Ishikawa (cell line): ENCODE measurements at regions not wholly inside any gene's neighbourhood (a gene's known extent, or its start where the extent isn't known, plus 50 kb on each side); places are given as distances from the start of the nearest gene placed in this dataset.

Experiments used
- CEBPB ChIP-seq: IDR thresholded peaks from 2 replicates; pipeline ENCODE4 v1.6.1; 2012
- CREB1 ChIP-seq: IDR thresholded peaks from 2 replicates; pipeline ENCODE4 v1.6.1; 2012; ENCODE audit warnings: low read depth
- EGR1 ChIP-seq: IDR thresholded peaks from 2 replicates; pipeline ENCODE4 v1.6.1; 2012
- EP300 ChIP-seq: IDR thresholded peaks from 2 replicates; pipeline ENCODE4 v1.6.1; 2012; ENCODE audit warnings: borderline replicate concordance
- FOXM1 ChIP-seq: IDR thresholded peaks from 2 replicates; pipeline ENCODE4 v1.6.1; 2012; ENCODE audit warnings: low read depth, borderline replicate concordance
- RAD21 ChIP-seq: IDR thresholded peaks from 2 replicates; pipeline ENCODE4 v1.6.1; 2012; ENCODE audit warnings: low read depth
- TAF1 ChIP-seq: IDR thresholded peaks from 2 replicates; pipeline ENCODE4 v1.6.1; 2012; ENCODE audit warnings: low read depth, mild to moderate bottlenecking
- YY1 ChIP-seq: IDR thresholded peaks from 2 replicates; pipeline ENCODE4 v1.6.1; 2012; ENCODE audit warnings: low read depth
- TF ChIP-seq, protein P1 (sequence below): IDR thresholded peaks from 2 replicates; pipeline ENCODE4 v1.6.1; 2012
- TF ChIP-seq, protein P2 (sequence below): IDR thresholded peaks from 2 replicates; pipeline ENCODE4 v1.6.1; 2012; ENCODE audit warnings: low read depth, mild to moderate bottlenecking
- TF ChIP-seq, protein P3 (sequence below): IDR thresholded peaks from 2 replicates; pipeline ENCODE4 v1.6.1; 2012

DNA sequence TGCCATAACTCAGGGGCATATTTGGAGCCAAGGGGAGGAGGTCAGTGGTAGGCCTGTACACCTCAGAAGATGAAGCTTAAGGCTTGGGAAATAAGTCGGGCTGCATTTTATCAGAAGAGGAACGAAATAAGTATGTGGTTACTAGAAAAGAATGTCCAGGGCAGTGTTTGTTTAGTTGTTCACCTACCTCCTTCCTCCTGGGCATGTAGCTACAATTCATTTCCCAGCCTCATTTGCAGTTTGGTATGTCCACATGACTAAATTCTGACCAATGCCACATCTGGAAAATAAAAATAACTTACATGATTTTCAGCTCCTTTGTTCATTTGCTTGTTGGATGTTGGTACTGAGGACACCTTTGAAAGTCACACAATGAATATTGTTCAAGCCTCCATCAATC is 294.5 kb upstream of the RGS17 start:
- TF ChIP-seq, protein P1, sequence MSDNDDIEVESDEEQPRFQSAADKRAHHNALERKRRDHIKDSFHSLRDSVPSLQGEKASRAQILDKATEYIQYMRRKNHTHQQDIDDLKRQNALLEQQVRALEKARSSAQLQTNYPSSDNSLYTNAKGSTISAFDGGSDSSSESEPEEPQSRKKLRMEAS, result no peak
- TF ChIP-seq EGR1 (no peak), FOXM1 (no peak), RAD21 (no peak), TAF1 (no peak), CEBPB (no peak), EP300 (no peak), CREB1 (no peak), YY1 (no peak)
- TF ChIP-seq, protein P2, sequence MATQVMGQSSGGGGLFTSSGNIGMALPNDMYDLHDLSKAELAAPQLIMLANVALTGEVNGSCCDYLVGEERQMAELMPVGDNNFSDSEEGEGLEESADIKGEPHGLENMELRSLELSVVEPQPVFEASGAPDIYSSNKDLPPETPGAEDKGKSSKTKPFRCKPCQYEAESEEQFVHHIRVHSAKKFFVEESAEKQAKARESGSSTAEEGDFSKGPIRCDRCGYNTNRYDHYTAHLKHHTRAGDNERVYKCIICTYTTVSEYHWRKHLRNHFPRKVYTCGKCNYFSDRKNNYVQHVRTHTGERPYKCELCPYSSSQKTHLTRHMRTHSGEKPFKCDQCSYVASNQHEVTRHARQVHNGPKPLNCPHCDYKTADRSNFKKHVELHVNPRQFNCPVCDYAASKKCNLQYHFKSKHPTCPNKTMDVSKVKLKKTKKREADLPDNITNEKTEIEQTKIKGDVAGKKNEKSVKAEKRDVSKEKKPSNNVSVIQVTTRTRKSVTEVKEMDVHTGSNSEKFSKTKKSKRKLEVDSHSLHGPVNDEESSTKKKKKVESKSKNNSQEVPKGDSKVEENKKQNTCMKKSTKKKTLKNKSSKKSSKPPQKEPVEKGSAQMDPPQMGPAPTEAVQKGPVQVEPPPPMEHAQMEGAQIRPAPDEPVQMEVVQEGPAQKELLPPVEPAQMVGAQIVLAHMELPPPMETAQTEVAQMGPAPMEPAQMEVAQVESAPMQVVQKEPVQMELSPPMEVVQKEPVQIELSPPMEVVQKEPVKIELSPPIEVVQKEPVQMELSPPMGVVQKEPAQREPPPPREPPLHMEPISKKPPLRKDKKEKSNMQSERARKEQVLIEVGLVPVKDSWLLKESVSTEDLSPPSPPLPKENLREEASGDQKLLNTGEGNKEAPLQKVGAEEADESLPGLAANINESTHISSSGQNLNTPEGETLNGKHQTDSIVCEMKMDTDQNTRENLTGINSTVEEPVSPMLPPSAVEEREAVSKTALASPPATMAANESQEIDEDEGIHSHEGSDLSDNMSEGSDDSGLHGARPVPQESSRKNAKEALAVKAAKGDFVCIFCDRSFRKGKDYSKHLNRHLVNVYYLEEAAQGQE, result no peak
- TF ChIP-seq, protein P3, sequence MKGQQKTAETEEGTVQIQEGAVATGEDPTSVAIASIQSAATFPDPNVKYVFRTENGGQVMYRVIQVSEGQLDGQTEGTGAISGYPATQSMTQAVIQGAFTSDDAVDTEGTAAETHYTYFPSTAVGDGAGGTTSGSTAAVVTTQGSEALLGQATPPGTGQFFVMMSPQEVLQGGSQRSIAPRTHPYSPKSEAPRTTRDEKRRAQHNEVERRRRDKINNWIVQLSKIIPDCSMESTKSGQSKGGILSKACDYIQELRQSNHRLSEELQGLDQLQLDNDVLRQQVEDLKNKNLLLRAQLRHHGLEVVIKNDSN, result no peak
